Bronchial epithelial cell (primary cell): ENCODE measurements at regions not wholly inside any gene's neighbourhood (a gene's known extent, or its start where the extent isn't known, plus 50 kb on each side); places are given as distances from the start of the nearest gene placed in this dataset.
A peak's percentile ranks its signal among the peaks of the same experiment; 100 is the strongest.

Experiments used
- DNase-seq: peaks from one replicate; pipeline ENCODE4 v3.0.0-alpha.2; 2010; ENCODE audit warnings: low read depth
- FAIRE-seq: peaks from 2 replicates; lab custom pipeline; 2011; peaks lifted over from hg19 to GRCh38; lab: Jason Lieb, UNC
- H3K27me3 ChIP-seq: 2 replicates; pipeline ENCODE4 v1.5.1; 2011; ENCODE audit warnings: low read length; ENCODE audit not compliant: control insufficient read depth, insufficient read depth
- H3K36me3 ChIP-seq: 2 replicates; pipeline ENCODE4 v1.5.1; 2011; ENCODE audit warnings: low read length; ENCODE audit not compliant: control insufficient read depth, insufficient read depth
- H3K4me3 ChIP-seq: 2 replicates; pipeline ENCODE4 v1.5.1; 2011; ENCODE audit warnings: mild to moderate bottlenecking, low read depth, low read length, control low read depth
- TF ChIP-seq, protein P1 (sequence below): IDR thresholded peaks from 2 replicates; pipeline ENCODE4 v1.5.1; 2011; ENCODE audit warnings: mild to moderate bottlenecking, moderate library complexity, low read length, control low read depth, inconsistent platforms; ENCODE audit not compliant: insufficient read depth, severe bottlenecking

DNA sequence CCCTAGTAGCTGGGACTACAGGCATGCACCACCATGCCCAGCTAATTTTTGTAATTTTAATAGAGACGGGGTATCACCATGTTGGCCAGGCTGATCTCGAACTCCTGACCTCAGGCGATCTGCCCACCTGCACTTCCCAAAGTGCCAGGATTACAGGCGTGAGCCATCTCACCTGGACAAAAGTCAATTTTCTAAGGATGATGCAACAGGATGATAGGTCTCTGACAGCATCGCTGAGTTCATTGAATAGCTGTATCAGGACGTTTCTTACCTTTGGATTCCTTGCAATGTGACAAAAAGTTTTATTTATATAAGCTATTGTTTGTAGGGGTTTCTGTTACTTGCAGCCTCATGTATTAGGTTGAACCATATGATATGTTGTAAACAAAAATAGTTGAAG, 55.5 kb upstream of the PCED1B start:
- DNase-seq, result peak; percentile 52

GRCh38 chr12:47024463-47024862, 55.0 kb upstream of the PCED1B start:
- FAIRE-seq, result no peak
- TF ChIP-seq, protein P1, sequence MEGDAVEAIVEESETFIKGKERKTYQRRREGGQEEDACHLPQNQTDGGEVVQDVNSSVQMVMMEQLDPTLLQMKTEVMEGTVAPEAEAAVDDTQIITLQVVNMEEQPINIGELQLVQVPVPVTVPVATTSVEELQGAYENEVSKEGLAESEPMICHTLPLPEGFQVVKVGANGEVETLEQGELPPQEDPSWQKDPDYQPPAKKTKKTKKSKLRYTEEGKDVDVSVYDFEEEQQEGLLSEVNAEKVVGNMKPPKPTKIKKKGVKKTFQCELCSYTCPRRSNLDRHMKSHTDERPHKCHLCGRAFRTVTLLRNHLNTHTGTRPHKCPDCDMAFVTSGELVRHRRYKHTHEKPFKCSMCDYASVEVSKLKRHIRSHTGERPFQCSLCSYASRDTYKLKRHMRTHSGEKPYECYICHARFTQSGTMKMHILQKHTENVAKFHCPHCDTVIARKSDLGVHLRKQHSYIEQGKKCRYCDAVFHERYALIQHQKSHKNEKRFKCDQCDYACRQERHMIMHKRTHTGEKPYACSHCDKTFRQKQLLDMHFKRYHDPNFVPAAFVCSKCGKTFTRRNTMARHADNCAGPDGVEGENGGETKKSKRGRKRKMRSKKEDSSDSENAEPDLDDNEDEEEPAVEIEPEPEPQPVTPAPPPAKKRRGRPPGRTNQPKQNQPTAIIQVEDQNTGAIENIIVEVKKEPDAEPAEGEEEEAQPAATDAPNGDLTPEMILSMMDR, result no peak
- H3K27me3 ChIP-seq, result no peaks in the 10 kb centered on the region

More for the DNA sequence above, 55.5 kb upstream of the PCED1B start:
- no peak overlapping the region for H3K4me3 ChIP-seq
- no peaks in the 10 kb centered on the region for H3K36me3 ChIP-seq
- FAIRE-seq, result peak; percentile 85
- TF ChIP-seq, protein P1, result no peak
- H3K27me3 ChIP-seq, result no peaks in the 10 kb centered on the region

GRCh38 chr12:47025349-47025748, 54.1 kb upstream of the PCED1B start:
- Histone ChIP-seq H3K27me3 (no peaks in the 10 kb centered on the region), H3K36me3 (no peaks in the 10 kb centered on the region), H3K4me3 (no peak overlapping the region)
- FAIRE-seq, result no peak
- TF ChIP-seq, protein P1, result no peak
- DNase-seq, result no peak

More at GRCh38 chr12:47024463-47024862, 55.0 kb upstream of the PCED1B start:
- no peaks in the 10 kb centered on the region for H3K36me3 ChIP-seq
- no peak overlapping the region for H3K4me3 ChIP-seq
- DNase-seq, result no peak

DNA sequence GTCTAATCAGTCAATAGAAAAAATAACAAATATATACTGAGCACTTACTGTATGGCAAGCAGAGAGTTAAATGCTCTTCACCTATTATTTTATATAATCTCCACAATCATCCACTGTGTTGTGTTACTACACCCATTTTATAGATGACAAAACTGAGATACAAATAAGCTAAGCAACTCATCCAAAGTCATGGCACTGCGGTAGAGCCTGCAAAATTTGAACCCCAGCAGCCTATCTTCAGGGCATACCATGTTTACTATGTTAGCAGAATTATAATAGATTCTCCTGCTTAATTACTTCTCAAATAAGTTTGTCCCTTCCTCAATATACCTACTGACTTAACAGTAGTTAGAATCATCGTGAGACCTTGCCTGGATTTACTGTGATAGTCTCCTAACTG, 53.6 kb upstream of the PCED1B start:
- Histone ChIP-seq H3K4me3 (no peak overlapping the region), H3K27me3 (no peaks in the 10 kb centered on the region), H3K36me3 (no peaks in the 10 kb centered on the region)
- TF ChIP-seq, protein P1, result no peak
- DNase-seq (no peak), FAIRE-seq (no peak)

GRCh38 chr12:47026291-47026690, 53.1 kb upstream of the PCED1B start:
- Histone ChIP-seq H3K27me3 (no peaks in the 10 kb centered on the region), H3K36me3 (no peaks in the 10 kb centered on the region), H3K4me3 (no peak overlapping the region)
- FAIRE-seq, result peak; percentile 83
- TF ChIP-seq, protein P1, result no peak
- DNase-seq, result no peak
